ENCODE measurements at regions not wholly inside any gene's neighbourhood (a gene's known extent, or its start where the extent isn't known, plus 50 kb on each side); places are given as distances from the start of the nearest gene placed in this dataset.

- no peak for DNase-seq (ENCODE audit: low spot score)
- H3K4me3 ChIP-seq = no peak overlapping the region
- TF ChIP-seq, protein P1, sequence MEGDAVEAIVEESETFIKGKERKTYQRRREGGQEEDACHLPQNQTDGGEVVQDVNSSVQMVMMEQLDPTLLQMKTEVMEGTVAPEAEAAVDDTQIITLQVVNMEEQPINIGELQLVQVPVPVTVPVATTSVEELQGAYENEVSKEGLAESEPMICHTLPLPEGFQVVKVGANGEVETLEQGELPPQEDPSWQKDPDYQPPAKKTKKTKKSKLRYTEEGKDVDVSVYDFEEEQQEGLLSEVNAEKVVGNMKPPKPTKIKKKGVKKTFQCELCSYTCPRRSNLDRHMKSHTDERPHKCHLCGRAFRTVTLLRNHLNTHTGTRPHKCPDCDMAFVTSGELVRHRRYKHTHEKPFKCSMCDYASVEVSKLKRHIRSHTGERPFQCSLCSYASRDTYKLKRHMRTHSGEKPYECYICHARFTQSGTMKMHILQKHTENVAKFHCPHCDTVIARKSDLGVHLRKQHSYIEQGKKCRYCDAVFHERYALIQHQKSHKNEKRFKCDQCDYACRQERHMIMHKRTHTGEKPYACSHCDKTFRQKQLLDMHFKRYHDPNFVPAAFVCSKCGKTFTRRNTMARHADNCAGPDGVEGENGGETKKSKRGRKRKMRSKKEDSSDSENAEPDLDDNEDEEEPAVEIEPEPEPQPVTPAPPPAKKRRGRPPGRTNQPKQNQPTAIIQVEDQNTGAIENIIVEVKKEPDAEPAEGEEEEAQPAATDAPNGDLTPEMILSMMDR (IDR thresholded peaks at IDR 0.05) = no peak
- H3K27ac ChIP-seq = no peak overlapping the region
Observed at GRCh38 chr16:56120447-56121155, 70.7 kb upstream of the GNAO1 start.

GRCh38 chr16:56119133-56119532, 72.2 kb upstream of the GNAO1 start:
- Histone ChIP-seq H3K4me3 (no peak overlapping the region), H3K27ac (no peak overlapping the region)
- DNase-seq (ENCODE audit: low spot score) = no peak
- TF ChIP-seq, protein P1 (IDR thresholded peaks at IDR 0.05) = no peak

DNA sequence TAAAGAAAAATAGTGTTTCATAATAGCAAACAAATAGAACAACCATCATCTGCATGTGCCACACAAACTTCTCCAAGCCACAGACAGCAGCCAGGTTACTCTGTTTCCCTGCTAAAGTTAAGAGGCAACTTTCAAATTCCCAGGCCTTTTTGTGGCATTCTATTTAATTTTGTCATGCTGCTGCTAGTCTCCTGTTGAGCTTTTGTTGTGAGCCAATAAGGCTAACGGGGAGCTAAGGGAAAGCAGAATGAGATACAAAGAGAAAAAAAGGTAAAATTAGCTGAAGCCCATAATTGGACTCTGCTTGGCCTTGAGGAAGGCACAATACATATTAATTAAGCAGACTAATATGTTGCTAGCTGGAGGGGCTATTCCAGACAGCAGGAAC, 74.7 kb upstream of the GNAO1 start:
- TF ChIP-seq, protein P1 (IDR thresholded peaks at IDR 0.05) = no peak

DNA sequence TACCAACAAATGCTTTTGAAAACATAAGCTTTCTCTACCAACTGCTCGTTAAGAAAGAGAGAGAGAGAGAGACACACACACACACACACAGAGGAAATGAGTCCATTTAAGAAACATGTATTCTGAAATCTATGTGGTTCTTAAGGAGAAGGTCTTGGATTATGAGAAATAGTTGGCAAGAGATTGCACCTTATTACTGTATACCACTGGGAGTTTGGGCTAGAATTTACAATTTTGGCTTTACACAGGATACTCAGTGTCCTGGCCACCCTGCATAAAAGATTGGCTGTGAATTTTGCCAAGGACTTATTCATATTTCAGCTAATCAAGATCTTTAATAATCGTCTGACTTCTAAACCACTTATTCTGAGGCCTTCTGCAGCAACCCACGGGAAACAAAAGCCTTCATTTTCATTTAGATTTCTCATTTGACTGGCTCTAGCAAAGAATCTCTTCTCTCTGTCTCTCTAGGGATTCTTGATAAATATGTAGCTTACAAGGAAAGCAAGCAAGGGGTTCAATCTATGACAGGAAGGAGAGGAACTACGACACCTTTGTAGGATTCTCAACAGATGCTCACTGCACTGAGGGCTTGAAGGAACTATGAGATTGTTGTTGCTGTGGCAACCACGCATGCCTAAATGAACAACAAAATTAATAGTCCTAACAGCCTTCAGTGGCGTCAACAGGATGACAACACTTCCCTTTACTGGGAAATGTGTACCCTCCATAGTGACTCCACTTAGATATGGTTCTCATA, 75.3 kb upstream of the GNAO1 start:
- H3K27ac ChIP-seq = no peak overlapping the region
- TF ChIP-seq, protein P1 (IDR thresholded peaks at IDR 0.05) = no peak
- H3K4me3 ChIP-seq = no peak overlapping the region
- no peak for DNase-seq (ENCODE audit: low spot score)

More for the DNA sequence above, 74.7 kb upstream of the GNAO1 start:
- no peak for DNase-seq (ENCODE audit: low spot score)
- Histone ChIP-seq H3K4me3 (no peak overlapping the region), H3K27ac (no peak overlapping the region)

DNA sequence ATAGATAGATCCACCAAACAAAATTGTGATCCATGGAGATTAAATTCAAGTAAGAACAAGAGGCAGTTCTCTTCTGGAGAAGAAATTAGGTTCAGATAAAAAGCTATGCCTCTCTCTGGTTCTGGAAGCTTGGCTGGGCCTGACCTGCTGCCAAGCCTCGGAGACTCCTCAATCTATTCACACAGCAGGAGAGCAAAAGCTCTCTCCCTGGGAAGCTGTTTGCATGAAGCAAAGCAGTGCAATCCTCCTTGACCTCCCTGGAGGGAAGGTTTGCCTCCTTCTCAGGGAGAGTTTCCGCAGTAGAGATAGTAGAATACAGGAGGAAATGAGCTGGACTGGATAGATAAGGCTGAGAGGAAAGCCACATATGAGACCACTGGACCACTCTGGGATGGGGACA, 78.1 kb upstream of the GNAO1 start:
- TF ChIP-seq, protein P1 (IDR thresholded peaks at IDR 0.05) = no peak
- H3K4me3 ChIP-seq = no peak overlapping the region
- no peak for DNase-seq (ENCODE audit: low spot score)
- no peak overlapping the region for H3K27ac ChIP-seq

GRCh38 chr16:56111100-56111499, 80.2 kb upstream of the GNAO1 start:
- Histone ChIP-seq H3K27ac (no peak overlapping the region), H3K4me3 (no peak overlapping the region)
- TF ChIP-seq, protein P1 (IDR thresholded peaks at IDR 0.05) = no peak
- no peak for DNase-seq (ENCODE audit: low spot score)

- no peak for DNase-seq (ENCODE audit: low spot score)
- TF ChIP-seq, protein P1 (IDR thresholded peaks at IDR 0.05) = no peak
- H3K27ac ChIP-seq = no peak overlapping the region
- no peak overlapping the region for H3K4me3 ChIP-seq
Observed at GRCh38 chr16:56109994-56110393, 81.3 kb upstream of the GNAO1 start.

Data from coronary artery (tissue), 2 donors.